Neural cell (in vitro differentiated cells): ENCODE measurements at regions not wholly inside any gene's neighbourhood (a gene's known extent, or its start where the extent isn't known, plus 50 kb on each side); places are given as distances from the start of the nearest gene placed in this dataset.

Experiments used
- H2AFZ ChIP-seq: fragments of 200-600, 300-800 bp; sonication (generic), shearing (Covaris generic); 2 replicates; pipeline ENCODE4 v1.6.0; 2014; ENCODE audit warnings: low read depth, mild to moderate bottlenecking, antibody characterized with exemption, low read length, moderate library complexity
- H3F3A ChIP-seq: fragments of 200-600 bp; shearing (Covaris generic); 2 replicates; pipeline ENCODE4 v1.6.1; 2016; ENCODE audit warnings: mild to moderate bottlenecking, moderate library complexity, mixed read lengths, antibody characterized with exemption, low read length; ENCODE audit not compliant: insufficient read depth, poor library complexity, severe bottlenecking
- H3K27ac ChIP-seq: fragments of 200-600, 300-800 bp; sonication (generic), shearing (Covaris generic); 2 replicates; pipeline ENCODE4 v1.5.1; 2014; ENCODE audit warnings: mild to moderate bottlenecking, low read length, moderate library complexity
- H3K27me3 ChIP-seq: fragments of 300-800, 200-600 bp; sonication (generic), shearing (Covaris generic); 2 replicates; pipeline ENCODE4 v1.6.0; 2014; ENCODE audit warnings: mild to moderate bottlenecking, low read depth, low read length, moderate library complexity; ENCODE audit not compliant: insufficient read depth
- H3K36me3 ChIP-seq: fragments of 300-800, 200-600 bp; sonication (generic), shearing (Covaris generic); 2 replicates; pipeline ENCODE4 v1.5.1; 2014; ENCODE audit warnings: mild to moderate bottlenecking, antibody characterized with exemption, low read length, moderate library complexity; ENCODE audit not compliant: insufficient read depth
- H3K4me2 ChIP-seq: fragments of 300-800, 200-600 bp; sonication (generic), shearing (Covaris generic); 2 replicates; pipeline ENCODE4 v1.6.0; 2014; ENCODE audit warnings: mild to moderate bottlenecking, low read length
- H3K4me3 ChIP-seq: fragments of 300-800, 200-600 bp; sonication (generic), shearing (Covaris generic); 2 replicates; pipeline ENCODE4 v1.5.1; 2014; ENCODE audit warnings: mild to moderate bottlenecking, low read length, moderate library complexity
- H3K79me2 ChIP-seq: fragments of 200-600 bp; shearing (Covaris generic); replicated peaks from 2 replicates; pipeline ENCODE4 v1.6.0; 2014; ENCODE audit warnings: mild to moderate bottlenecking, low read length, moderate library complexity; ENCODE audit not compliant: insufficient read depth
- H3K9ac ChIP-seq: fragments of 300-800, 200-600 bp; sonication (generic), shearing (Covaris generic); 2 replicates; pipeline ENCODE4 v1.6.1; 2016; ENCODE audit warnings: mild to moderate bottlenecking, low read length, mixed read lengths
- H3K9me2 ChIP-seq: fragments of 200-600 bp; shearing (Covaris generic); 2 replicates; pipeline ENCODE4 v1.6.1; 2016; ENCODE audit warnings: mild to moderate bottlenecking, low read length, mixed read lengths; ENCODE audit not compliant: insufficient read depth
- H3K9me3 ChIP-seq: fragments of 200-600, 300-800 bp; sonication (generic), shearing (Covaris generic); 2 replicates; pipeline ENCODE4 v1.6.1; 2016; ENCODE audit warnings: mild to moderate bottlenecking, mixed run types, low read length, moderate library complexity, mixed read lengths
- H4K20me1 ChIP-seq: fragments of 200-600 bp; shearing (Covaris generic); 2 replicates; pipeline ENCODE4 v1.6.1; 2016; ENCODE audit warnings: mild to moderate bottlenecking, mixed run types; ENCODE audit not compliant: insufficient read depth
- EZH2 ChIP-seq: fragments of 200-600, 300-800 bp; shearing (Covaris generic), sonication (generic); IDR thresholded peaks from 2 replicates; pipeline ENCODE4 v1.6.1; 2014; ENCODE audit warnings: antibody characterized with exemption, low read length, borderline replicate concordance, mild to moderate bottlenecking; ENCODE audit not compliant: insufficient read depth, poor library complexity, severe bottlenecking
- MXI1 ChIP-seq: fragments of 450-650 bp; conservative IDR thresholded peaks from 2 replicates; pipeline ENCODE4 v1.6.1; 2014; ENCODE audit warnings: antibody characterized with exemption, mild to moderate bottlenecking; ENCODE audit not compliant: poor library complexity, severe bottlenecking
- POLR2AphosphoS5 ChIP-seq: IDR thresholded peaks from 2 replicates; pipeline ENCODE4 v1.6.1; 2012
- RAD21 ChIP-seq: fragments of 450-650 bp; conservative IDR thresholded peaks from 2 replicates; pipeline ENCODE4 v1.6.1; 2014; ENCODE audit warnings: antibody characterized with exemption, mild to moderate bottlenecking, moderate library complexity
- SMC3 ChIP-seq: fragments of 450-650 bp; conservative IDR thresholded peaks from 2 replicates; pipeline ENCODE4 v1.6.1; 2014; ENCODE audit warnings: antibody characterized with exemption, mild to moderate bottlenecking, moderate library complexity; ENCODE audit not compliant: poor library complexity
- TF ChIP-seq, protein P1 (sequence below): IDR thresholded peaks from 2 replicates; pipeline ENCODE4 v1.6.1; 2012; ENCODE audit warnings: borderline replicate concordance
- TF ChIP-seq, protein P2 (sequence below): fragments of 450-650 bp; IDR thresholded peaks from 2 replicates; pipeline ENCODE4 v1.5.1; 2014; ENCODE audit warnings: antibody characterized with exemption, mild to moderate bottlenecking, moderate library complexity; ENCODE audit not compliant: poor library complexity, severe bottlenecking

DNA sequence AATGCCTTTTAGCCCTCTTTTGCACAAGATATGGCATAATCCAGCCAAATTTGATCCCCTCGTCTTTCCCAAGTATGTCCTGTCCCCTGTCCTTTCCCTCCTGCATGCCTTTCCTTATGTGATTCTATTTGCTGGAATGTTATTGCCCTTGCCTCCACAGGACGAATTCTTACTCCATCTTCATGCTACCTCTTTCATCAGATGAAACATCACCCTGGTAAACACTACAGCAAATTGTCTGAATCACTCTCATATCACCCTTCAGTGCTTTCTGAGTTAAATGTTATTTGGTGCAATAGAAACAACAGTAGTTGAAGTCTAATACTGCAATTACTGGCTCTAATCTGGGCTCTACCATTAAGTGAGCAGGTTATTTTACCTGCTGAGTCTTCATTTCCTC lies 52.2 kb upstream of the FAT1 start:
- Histone ChIP-seq H3K27ac (no peak overlapping the region), H3K9ac (no peak overlapping the region), H3K4me2 (no peak overlapping the region), H3K9me2 (no peaks in the 10 kb centered on the region), H3F3A (no peaks in the 10 kb centered on the region), H3K9me3 (no peaks in the 10 kb centered on the region), H4K20me1 (no peaks in the 10 kb centered on the region), H3K4me3 (no peak overlapping the region), H3K79me2 (no peaks in the 10 kb centered on the region), H2AFZ (no peak overlapping the region), H3K27me3 (no peaks in the 10 kb centered on the region), H3K36me3 (no peaks in the 10 kb centered on the region)
- TF ChIP-seq MXI1: no peak
- TF ChIP-seq SMC3: no peak
- TF ChIP-seq POLR2AphosphoS5: peak; percentile 48
- TF ChIP-seq, protein P1, sequence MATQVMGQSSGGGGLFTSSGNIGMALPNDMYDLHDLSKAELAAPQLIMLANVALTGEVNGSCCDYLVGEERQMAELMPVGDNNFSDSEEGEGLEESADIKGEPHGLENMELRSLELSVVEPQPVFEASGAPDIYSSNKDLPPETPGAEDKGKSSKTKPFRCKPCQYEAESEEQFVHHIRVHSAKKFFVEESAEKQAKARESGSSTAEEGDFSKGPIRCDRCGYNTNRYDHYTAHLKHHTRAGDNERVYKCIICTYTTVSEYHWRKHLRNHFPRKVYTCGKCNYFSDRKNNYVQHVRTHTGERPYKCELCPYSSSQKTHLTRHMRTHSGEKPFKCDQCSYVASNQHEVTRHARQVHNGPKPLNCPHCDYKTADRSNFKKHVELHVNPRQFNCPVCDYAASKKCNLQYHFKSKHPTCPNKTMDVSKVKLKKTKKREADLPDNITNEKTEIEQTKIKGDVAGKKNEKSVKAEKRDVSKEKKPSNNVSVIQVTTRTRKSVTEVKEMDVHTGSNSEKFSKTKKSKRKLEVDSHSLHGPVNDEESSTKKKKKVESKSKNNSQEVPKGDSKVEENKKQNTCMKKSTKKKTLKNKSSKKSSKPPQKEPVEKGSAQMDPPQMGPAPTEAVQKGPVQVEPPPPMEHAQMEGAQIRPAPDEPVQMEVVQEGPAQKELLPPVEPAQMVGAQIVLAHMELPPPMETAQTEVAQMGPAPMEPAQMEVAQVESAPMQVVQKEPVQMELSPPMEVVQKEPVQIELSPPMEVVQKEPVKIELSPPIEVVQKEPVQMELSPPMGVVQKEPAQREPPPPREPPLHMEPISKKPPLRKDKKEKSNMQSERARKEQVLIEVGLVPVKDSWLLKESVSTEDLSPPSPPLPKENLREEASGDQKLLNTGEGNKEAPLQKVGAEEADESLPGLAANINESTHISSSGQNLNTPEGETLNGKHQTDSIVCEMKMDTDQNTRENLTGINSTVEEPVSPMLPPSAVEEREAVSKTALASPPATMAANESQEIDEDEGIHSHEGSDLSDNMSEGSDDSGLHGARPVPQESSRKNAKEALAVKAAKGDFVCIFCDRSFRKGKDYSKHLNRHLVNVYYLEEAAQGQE: no peak
- TF ChIP-seq EZH2: no peak
- TF ChIP-seq RAD21: no peak
- TF ChIP-seq, protein P2, sequence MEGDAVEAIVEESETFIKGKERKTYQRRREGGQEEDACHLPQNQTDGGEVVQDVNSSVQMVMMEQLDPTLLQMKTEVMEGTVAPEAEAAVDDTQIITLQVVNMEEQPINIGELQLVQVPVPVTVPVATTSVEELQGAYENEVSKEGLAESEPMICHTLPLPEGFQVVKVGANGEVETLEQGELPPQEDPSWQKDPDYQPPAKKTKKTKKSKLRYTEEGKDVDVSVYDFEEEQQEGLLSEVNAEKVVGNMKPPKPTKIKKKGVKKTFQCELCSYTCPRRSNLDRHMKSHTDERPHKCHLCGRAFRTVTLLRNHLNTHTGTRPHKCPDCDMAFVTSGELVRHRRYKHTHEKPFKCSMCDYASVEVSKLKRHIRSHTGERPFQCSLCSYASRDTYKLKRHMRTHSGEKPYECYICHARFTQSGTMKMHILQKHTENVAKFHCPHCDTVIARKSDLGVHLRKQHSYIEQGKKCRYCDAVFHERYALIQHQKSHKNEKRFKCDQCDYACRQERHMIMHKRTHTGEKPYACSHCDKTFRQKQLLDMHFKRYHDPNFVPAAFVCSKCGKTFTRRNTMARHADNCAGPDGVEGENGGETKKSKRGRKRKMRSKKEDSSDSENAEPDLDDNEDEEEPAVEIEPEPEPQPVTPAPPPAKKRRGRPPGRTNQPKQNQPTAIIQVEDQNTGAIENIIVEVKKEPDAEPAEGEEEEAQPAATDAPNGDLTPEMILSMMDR: no peak

DNA sequence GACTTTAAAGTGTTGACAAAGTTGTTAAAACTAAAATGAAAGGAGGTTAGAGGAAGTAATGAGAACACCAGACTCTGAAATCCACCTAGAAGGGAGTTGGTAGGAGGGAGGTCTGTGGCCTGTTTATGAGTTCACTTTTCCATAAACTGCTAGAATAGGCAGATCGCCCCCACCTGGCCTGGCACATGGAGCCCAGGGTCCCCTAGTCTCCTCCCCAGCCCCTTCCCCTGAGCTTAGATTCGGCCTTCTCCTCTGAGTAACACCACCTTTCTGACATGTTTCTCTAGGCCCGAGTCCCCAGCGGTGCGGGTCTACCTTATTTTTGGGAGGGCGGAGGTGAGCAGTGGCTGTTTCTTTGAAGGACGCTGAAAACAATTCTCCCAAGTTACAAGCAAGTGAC lies 54.5 kb upstream of the FAT1 start:
- Histone ChIP-seq H3K4me3 (no peak overlapping the region), H3K36me3 (no peaks in the 10 kb centered on the region), H2AFZ (no peak overlapping the region), H3K79me2 (no peaks in the 10 kb centered on the region), H3F3A (no peaks in the 10 kb centered on the region), H3K9me2 (no peaks in the 10 kb centered on the region), H3K27ac (no peak overlapping the region), H3K9ac (no peak overlapping the region), H3K27me3 (no peaks in the 10 kb centered on the region), H3K4me2 (no peak overlapping the region), H4K20me1 (no peaks in the 10 kb centered on the region), H3K9me3 (no peaks in the 10 kb centered on the region)
- TF ChIP-seq EZH2: no peak
- TF ChIP-seq, protein P2: no peak
- no peak for TF ChIP-seq MXI1
